ENCODE measurements at regions not wholly inside any gene's neighbourhood (a gene's known extent, or its start where the extent isn't known, plus 50 kb on each side); places are given as distances from the start of the nearest gene placed in this dataset.

GRCh38 chr11:105241136-105241535, 101.6 kb upstream of the CARD18 start:
- H3K4me1 ChIP-seq (ENCODE audit: control insufficient read depth, insufficient read depth, low read length, unreplicated experiment) = peaks cover 30% of the 10 kb centered on the region
- H3K27ac ChIP-seq (ENCODE audit: low read depth, low read length) = no peak overlapping the region

GRCh38 chr11:105236664-105237063, 97.1 kb upstream of the CARD18 start:
- Histone ChIP-seq H2AFZ (ENCODE audit: low read length, unreplicated experiment) (no peak overlapping the region), H3K36me3 (ENCODE audit: insufficient read depth, low read length) (no peaks in the 10 kb centered on the region), H3K27ac (ENCODE audit: low read depth, low read length) (no peak overlapping the region), H3K4me1 (ENCODE audit: control insufficient read depth, insufficient read depth, low read length, unreplicated experiment) (no peaks in the 10 kb centered on the region), H3K79me2 (ENCODE audit: control insufficient read depth, insufficient read depth, low read length, unreplicated experiment) (no peaks in the 10 kb centered on the region), H3K27me3 (ENCODE audit: insufficient read depth, low read length) (no peaks in the 10 kb centered on the region), H3K4me3 (ENCODE audit: low read depth, low read length) (no peak overlapping the region)

More at GRCh38 chr11:105241136-105241535, 101.6 kb upstream of the CARD18 start:
- Histone ChIP-seq H3K4me3 (ENCODE audit: low read depth, low read length) (no peak overlapping the region), H2AFZ (ENCODE audit: low read length, unreplicated experiment) (no peak overlapping the region), H3K79me2 (ENCODE audit: control insufficient read depth, insufficient read depth, low read length, unreplicated experiment) (no peaks in the 10 kb centered on the region), H3K27me3 (ENCODE audit: insufficient read depth, low read length) (no peaks in the 10 kb centered on the region), H3K36me3 (ENCODE audit: insufficient read depth, low read length) (no peaks in the 10 kb centered on the region)

DNA sequence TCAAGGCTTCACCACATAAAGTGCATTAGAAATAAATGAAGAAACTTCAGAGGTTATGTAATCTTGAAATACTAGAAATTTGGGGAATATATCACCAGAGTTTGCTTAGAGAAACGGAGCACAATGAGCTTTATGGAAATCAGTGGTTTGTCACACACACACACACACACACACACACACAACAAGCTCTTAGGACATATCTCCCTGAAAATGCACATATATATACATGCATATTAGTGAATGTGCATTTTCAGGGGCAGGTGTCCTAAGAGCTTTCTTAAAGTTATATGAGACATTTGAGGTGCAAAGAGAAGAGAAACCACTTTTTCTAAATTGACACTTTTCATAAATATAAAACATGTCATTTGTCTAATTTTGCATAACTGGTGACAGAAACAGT, 93.7 kb upstream of the CARD18 start:
- no peaks in the 10 kb centered on the region for H3K27me3 ChIP-seq (ENCODE audit: insufficient read depth, low read length)
- H3K36me3 ChIP-seq (ENCODE audit: insufficient read depth, low read length) = no peaks in the 10 kb centered on the region
- peaks cover 11% of the 10 kb centered on the region for H3K4me1 ChIP-seq (ENCODE audit: control insufficient read depth, insufficient read depth, low read length, unreplicated experiment)
- no peak overlapping the region for H3K27ac ChIP-seq (ENCODE audit: low read depth, low read length)
- no peak overlapping the region for H2AFZ ChIP-seq (ENCODE audit: low read length, unreplicated experiment)
- H3K79me2 ChIP-seq (ENCODE audit: control insufficient read depth, insufficient read depth, low read length, unreplicated experiment) = no peaks in the 10 kb centered on the region
- H3K4me3 ChIP-seq (ENCODE audit: low read depth, low read length) = no peak overlapping the region

- Histone ChIP-seq H2AFZ (ENCODE audit: low read length, unreplicated experiment) (no peak overlapping the region), H3K4me1 (ENCODE audit: control insufficient read depth, insufficient read depth, low read length, unreplicated experiment) (peaks cover 11% of the 10 kb centered on the region), H3K27me3 (ENCODE audit: insufficient read depth, low read length) (no peaks in the 10 kb centered on the region)
Observed at GRCh38 chr11:105232021-105232420, 92.5 kb upstream of the CARD18 start.

DNA sequence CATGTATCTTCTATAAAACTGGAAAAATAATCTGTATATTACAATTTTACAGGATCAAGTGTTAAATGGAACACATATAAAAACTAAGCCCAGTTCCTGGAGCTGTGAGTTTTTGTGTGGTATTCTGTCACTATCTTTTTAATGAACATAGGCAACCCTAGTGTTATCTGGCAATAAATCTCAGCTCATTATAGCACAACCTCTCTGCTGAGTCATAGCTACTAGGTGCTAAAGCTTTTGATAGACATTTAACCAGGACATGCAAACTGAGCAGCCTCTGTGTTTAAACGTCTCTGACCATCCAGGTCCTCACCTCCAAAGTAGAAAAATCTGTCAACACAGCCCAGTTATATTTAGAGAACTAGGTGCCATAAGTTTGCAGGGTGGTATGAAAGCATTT, 91.0 kb upstream of the CARD18 start:
- Histone ChIP-seq H3K4me3 (ENCODE audit: low read depth, low read length) (no peak overlapping the region), H3K4me1 (ENCODE audit: control insufficient read depth, insufficient read depth, low read length, unreplicated experiment) (peaks cover 11% of the 10 kb centered on the region), H3K36me3 (ENCODE audit: insufficient read depth, low read length) (no peaks in the 10 kb centered on the region), H3K27ac (ENCODE audit: low read depth, low read length) (no peak overlapping the region), H3K27me3 (ENCODE audit: insufficient read depth, low read length) (no peaks in the 10 kb centered on the region), H2AFZ (ENCODE audit: low read length, unreplicated experiment) (no peak overlapping the region), H3K79me2 (ENCODE audit: control insufficient read depth, insufficient read depth, low read length, unreplicated experiment) (no peaks in the 10 kb centered on the region)

More at GRCh38 chr11:105232021-105232420, 92.5 kb upstream of the CARD18 start:
- no peak overlapping the region for H3K27ac ChIP-seq (ENCODE audit: low read depth, low read length)
- no peaks in the 10 kb centered on the region for H3K79me2 ChIP-seq (ENCODE audit: control insufficient read depth, insufficient read depth, low read length, unreplicated experiment)
- no peaks in the 10 kb centered on the region for H3K36me3 ChIP-seq (ENCODE audit: insufficient read depth, low read length)
- H3K4me3 ChIP-seq (ENCODE audit: low read depth, low read length) = no peak overlapping the region

- H3K27ac ChIP-seq (ENCODE audit: low read depth, low read length) = no peak overlapping the region
- H3K36me3 ChIP-seq (ENCODE audit: insufficient read depth, low read length) = no peaks in the 10 kb centered on the region
- no peak overlapping the region for H3K4me3 ChIP-seq (ENCODE audit: low read depth, low read length)
- H2AFZ ChIP-seq (ENCODE audit: low read length, unreplicated experiment) = no peak overlapping the region
- H3K27me3 ChIP-seq (ENCODE audit: insufficient read depth, low read length) = no peaks in the 10 kb centered on the region
- H3K4me1 ChIP-seq (ENCODE audit: control insufficient read depth, insufficient read depth, low read length, unreplicated experiment) = peaks cover 11% of the 10 kb centered on the region
- H3K79me2 ChIP-seq (ENCODE audit: control insufficient read depth, insufficient read depth, low read length, unreplicated experiment) = no peaks in the 10 kb centered on the region
Observed at GRCh38 chr11:105229761-105230160, 90.2 kb upstream of the CARD18 start.

DNA sequence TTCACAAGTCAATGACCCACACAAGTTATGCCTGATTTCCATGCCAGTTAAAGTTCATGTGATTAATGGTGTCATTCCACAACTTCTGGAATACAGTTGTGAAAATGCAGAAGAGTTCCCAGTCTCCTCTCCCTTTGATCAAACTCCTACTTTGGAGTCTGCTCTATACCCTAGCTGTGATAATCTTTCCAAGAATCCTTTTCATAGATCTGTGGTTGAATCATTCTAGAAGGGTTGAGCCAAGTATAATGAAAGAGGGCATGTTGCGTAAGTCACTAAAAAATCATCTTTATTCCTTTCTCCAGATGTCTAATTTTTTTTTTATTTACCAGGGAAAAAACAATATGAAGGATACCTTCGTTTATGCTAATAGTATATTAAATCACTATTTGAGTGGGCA, 89.7 kb upstream of the CARD18 start:
- no peaks in the 10 kb centered on the region for H3K79me2 ChIP-seq (ENCODE audit: control insufficient read depth, insufficient read depth, low read length, unreplicated experiment)
- no peaks in the 10 kb centered on the region for H3K27me3 ChIP-seq (ENCODE audit: insufficient read depth, low read length)
- H3K27ac ChIP-seq (ENCODE audit: low read depth, low read length) = no peak overlapping the region
- H3K4me3 ChIP-seq (ENCODE audit: low read depth, low read length) = no peak overlapping the region
- no peak overlapping the region for H2AFZ ChIP-seq (ENCODE audit: low read length, unreplicated experiment)
- H3K36me3 ChIP-seq (ENCODE audit: insufficient read depth, low read length) = no peaks in the 10 kb centered on the region
- H3K4me1 ChIP-seq (ENCODE audit: control insufficient read depth, insufficient read depth, low read length, unreplicated experiment) = peaks cover 11% of the 10 kb centered on the region

DNA sequence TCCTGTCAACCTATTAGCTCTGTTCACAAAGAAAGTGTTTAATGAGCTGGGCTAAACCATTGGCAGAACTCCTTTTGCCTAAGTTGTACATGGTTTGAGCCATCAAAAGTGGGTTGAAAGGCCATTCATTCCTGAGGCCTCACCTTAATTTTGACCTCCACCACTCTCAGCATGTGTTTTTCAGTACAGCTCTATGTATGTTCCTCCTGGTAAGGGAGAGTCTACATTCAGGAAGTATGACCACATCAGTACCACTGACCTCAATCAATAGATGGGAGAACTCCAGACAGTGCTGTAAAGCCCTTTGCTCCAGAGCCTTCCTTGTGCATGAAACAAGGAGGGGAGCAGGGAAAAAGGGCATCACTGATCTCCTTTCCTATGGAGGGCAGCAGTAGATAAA, 87.8 kb upstream of the CARD18 start:
- no peak overlapping the region for H3K27ac ChIP-seq (ENCODE audit: low read depth, low read length)
- H3K79me2 ChIP-seq (ENCODE audit: control insufficient read depth, insufficient read depth, low read length, unreplicated experiment) = no peaks in the 10 kb centered on the region

GRCh38 chr11:105226766-105227165, 87.2 kb upstream of the CARD18 start:
- H2AFZ ChIP-seq (ENCODE audit: low read length, unreplicated experiment) = no peak overlapping the region
- peaks cover 11% of the 10 kb centered on the region for H3K4me1 ChIP-seq (ENCODE audit: control insufficient read depth, insufficient read depth, low read length, unreplicated experiment)
- no peaks in the 10 kb centered on the region for H3K79me2 ChIP-seq (ENCODE audit: control insufficient read depth, insufficient read depth, low read length, unreplicated experiment)
- no peak overlapping the region for H3K27ac ChIP-seq (ENCODE audit: low read depth, low read length)
- no peaks in the 10 kb centered on the region for H3K27me3 ChIP-seq (ENCODE audit: insufficient read depth, low read length)
- no peaks in the 10 kb centered on the region for H3K36me3 ChIP-seq (ENCODE audit: insufficient read depth, low read length)
- no peak overlapping the region for H3K4me3 ChIP-seq (ENCODE audit: low read depth, low read length)

More for the DNA sequence above, 87.8 kb upstream of the CARD18 start:
- no peaks in the 10 kb centered on the region for H3K27me3 ChIP-seq (ENCODE audit: insufficient read depth, low read length)
- no peak overlapping the region for H2AFZ ChIP-seq (ENCODE audit: low read length, unreplicated experiment)
- no peak overlapping the region for H3K4me3 ChIP-seq (ENCODE audit: low read depth, low read length)
- H3K36me3 ChIP-seq (ENCODE audit: insufficient read depth, low read length) = no peaks in the 10 kb centered on the region
- peaks cover 11% of the 10 kb centered on the region for H3K4me1 ChIP-seq (ENCODE audit: control insufficient read depth, insufficient read depth, low read length, unreplicated experiment)

DNA sequence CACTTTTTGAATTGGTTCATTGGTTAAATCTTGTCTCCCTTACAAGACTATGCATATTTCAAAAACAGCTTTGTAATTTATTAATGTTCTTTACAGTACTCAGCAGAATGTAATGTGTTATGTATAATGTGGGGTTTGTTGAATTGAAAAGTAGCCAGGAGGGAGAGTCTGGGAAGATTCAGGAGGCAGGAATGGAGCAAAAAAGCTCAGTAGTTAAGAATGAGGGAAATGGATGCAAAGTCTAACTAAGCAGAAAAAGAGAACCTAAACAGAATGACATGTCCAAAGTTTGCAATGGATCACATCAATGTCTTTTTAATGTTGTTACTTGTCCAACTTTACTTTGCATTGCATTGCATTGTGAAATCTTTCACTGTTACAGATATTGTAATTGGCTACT, 86.5 kb upstream of the CARD18 start:
- Histone ChIP-seq H3K79me2 (ENCODE audit: control insufficient read depth, insufficient read depth, low read length, unreplicated experiment) (no peaks in the 10 kb centered on the region), H3K27me3 (ENCODE audit: insufficient read depth, low read length) (no peaks in the 10 kb centered on the region), H3K36me3 (ENCODE audit: insufficient read depth, low read length) (no peaks in the 10 kb centered on the region), H2AFZ (ENCODE audit: low read length, unreplicated experiment) (no peak overlapping the region), H3K4me1 (ENCODE audit: control insufficient read depth, insufficient read depth, low read length, unreplicated experiment) (peaks cover 11% of the 10 kb centered on the region), H3K4me3 (ENCODE audit: low read depth, low read length) (no peak overlapping the region), H3K27ac (ENCODE audit: low read depth, low read length) (no peak overlapping the region)

- Histone ChIP-seq H2AFZ (ENCODE audit: low read length, unreplicated experiment) (no peak overlapping the region), H3K4me3 (ENCODE audit: low read depth, low read length) (no peak overlapping the region), H3K27me3 (ENCODE audit: insufficient read depth, low read length) (no peaks in the 10 kb centered on the region), H3K4me1 (ENCODE audit: control insufficient read depth, insufficient read depth, low read length, unreplicated experiment) (peaks cover 10% of the 10 kb centered on the region), H3K27ac (ENCODE audit: low read depth, low read length) (no peak overlapping the region), H3K36me3 (ENCODE audit: insufficient read depth, low read length) (no peaks in the 10 kb centered on the region), H3K79me2 (ENCODE audit: control insufficient read depth, insufficient read depth, low read length, unreplicated experiment) (no peaks in the 10 kb centered on the region)
Observed at GRCh38 chr11:105224482-105225253, 85.1 kb upstream of the CARD18 start.

Data from ACC112 (cell line).